HG03280 (cell line): ENCODE measurements at regions not wholly inside any gene's neighbourhood (a gene's known extent, or its start where the extent isn't known, plus 50 kb on each side); places are given as distances from the start of the nearest gene placed in this dataset.
"Not testable (repeated sequence)": the region's sequence is repeated elsewhere in the genome, so short reads cannot be mapped to it uniquely, and the experiment has no call there.

Experiments used
- ATAC-seq: cut with Tn5 transposase; IDR thresholded peaks from one replicate; pipeline ENCODE4 v1.9.1; 2021; ENCODE audit warnings: mild to moderate bottlenecking, moderate library complexity; ENCODE audit not compliant: unreplicated experiment

DNA sequence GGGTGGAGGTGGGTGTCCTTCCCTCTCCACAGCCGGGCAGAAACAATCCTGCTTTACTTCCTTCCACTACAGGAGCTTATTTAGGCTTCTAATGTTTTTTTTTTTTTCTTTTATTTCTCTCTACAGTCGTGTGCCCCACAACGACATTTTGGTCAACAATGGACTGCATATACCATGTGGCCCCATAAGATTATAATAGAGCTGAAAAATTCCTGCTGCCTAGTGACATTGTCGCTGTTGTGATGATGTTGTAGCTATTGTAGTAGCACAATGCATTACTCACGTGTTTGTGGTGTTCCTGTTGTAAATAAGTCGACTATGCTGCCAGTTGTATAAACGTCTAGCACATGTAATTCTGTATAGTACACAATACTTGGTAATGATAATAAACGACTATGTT lies 153.7 kb downstream of the IL20RB start:
- no peak for ATAC-seq

GRCh38 chr3:137116619-137117018 lies 158.8 kb downstream of the IL20RB start:
- no peak for ATAC-seq

GRCh38 chr3:137121704-137122314 lies 164.0 kb downstream of the IL20RB start:
- ATAC-seq, result peak; percentile 65

DNA sequence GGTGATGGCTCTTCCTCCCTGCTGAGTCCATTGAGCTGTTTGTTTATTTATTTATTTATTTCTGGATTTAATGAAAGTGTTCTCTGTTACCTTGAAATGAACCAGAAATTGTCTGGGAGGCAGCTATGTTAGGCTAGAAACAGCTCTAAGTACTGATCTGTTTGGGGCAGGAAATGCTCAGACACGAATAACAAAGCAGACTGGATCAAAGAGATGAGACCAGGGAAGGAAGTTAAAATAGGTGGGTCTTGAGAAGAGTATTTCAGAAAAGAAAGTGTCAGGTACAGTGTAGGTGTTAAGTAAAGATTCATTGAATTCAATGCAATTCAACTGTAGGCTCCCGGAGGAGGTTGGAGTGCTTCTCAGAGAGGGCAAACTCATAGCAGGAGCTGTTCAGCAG lies 173.3 kb downstream of the IL20RB start:
- no peak for ATAC-seq

DNA sequence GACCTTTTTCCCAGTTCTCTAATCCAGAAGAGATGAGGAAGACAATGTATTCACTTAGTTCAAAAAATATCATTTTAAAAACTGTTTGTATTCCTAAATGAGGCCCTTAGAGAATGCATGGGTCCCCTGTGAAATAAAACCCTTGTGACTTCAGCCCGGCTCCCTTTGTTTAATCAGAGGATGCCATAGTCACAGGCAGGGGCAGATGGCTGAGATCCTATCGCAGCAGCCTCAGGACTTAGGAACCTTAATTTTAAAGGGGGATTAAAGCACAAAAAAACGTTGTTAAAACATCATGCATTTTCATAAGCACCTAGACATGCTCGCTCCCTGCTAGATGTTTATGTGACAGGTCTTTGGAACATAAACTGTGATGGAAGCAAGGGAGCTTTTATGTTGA lies 176.6 kb downstream of the IL20RB start:
- ATAC-seq, result no peak

DNA sequence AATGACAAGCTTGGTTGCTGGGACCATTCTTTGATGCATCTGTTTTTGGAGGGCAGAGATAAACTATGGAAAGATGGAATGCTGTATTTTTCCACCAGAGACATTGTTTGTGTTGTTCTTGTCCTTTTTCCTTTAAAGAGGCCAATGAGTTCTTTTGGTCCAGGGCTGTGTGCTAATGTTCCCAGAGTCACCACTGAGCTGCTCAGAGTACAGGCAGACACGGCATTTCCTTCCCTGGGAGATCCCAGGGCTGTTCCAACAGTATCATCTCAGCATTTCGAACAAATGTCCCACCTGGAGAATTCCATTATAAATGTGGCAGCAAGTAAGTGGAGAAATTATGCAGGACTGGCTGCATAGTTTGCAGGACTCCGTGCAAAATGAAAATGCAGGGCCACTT lies 190.6 kb downstream of the IL20RB start:
- no peak for ATAC-seq

GRCh38 chr3:137148917-137149316 lies 191.1 kb downstream of the IL20RB start:
- ATAC-seq, result no peak

DNA sequence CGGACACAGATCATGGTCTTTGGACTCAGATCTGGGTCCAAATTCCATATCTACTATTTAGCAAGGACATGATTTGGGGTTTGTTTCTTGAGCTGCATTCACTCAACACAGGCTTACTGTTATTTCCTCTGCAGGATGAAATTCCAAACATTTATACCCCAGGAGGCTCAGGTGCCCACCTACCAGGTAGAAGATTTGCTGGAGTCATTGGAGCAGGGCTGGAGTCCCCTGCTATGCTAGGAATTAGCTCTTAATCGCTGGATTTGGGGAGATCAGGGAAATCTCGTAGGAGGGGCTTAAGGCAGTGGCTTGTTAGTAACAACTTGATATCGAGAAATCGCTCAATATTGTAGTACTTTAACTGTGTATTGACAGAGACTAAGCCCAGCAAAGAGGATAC lies 193.0 kb downstream of the IL20RB start:
- ATAC-seq, result no peak

DNA sequence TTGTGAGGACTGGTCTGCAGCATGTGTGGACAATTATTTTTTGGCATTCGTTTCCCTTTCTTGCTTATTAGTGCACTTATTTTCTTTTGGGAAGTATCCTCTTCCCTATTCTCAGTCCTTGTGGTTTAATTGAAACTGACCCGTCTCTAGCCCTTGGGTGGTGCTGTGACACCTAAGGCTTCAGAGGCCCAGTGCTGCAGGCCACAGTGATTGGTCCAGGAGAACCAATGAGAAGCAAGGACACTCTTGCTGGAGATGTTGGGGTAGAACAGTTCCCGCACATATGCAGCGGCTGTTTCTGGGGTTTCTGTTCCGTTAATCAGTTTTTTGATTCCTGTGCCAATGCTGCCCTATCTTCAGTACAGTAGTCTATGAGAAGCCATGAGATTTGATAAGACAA lies 195.3 kb downstream of the IL20RB start:
- not testable (repeated sequence) for ATAC-seq

DNA sequence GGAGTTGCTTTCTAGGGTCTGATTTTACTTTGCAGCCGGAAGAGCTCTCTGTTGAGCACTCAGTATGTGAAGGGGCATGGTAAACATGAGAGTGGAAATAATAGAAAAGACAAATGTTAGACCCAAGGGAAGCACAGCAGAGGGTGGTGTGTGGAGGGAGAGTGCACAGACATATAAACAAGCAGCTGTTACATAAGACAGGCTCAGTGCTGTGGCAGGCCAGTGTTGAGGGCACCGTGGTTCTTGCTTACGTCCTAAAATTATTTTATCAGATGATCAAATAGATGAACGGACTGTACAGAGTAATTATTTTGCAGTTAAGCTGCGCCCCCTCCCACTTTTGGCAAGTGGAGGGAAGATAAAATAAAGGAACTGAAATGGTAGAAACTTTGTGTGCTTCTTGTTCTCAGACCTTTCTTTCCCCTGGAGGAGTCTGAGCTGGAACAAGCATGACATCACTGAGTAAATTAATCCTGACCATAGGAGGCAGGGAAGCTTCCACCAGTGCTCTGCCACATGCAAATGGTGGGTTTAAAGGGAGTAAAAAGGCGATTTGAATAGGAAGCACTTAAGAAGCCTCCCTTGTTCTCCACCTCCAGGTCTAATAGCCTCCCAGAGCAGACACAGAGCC lies 205.6 kb downstream of the IL20RB start:
- no peak for ATAC-seq

DNA sequence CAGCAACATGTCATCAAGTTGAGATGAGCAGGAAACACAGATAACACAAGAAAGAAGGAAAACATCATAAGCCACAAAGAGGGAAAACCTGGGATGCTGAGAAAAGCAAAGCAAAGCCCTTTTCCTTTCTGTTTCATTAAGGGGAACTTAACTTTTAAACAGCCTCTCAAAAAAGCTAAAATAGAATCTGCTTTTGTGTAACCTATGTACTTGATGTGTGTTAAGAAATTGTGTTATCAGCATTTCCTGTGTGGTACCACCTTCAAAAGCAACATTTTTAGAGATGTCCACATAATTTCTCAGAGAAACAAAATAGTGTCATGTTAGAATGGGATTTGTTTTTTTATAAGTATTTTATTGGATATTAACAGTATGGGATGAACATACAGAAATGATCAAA lies 206.2 kb downstream of the IL20RB start:
- ATAC-seq, result no peak

DNA sequence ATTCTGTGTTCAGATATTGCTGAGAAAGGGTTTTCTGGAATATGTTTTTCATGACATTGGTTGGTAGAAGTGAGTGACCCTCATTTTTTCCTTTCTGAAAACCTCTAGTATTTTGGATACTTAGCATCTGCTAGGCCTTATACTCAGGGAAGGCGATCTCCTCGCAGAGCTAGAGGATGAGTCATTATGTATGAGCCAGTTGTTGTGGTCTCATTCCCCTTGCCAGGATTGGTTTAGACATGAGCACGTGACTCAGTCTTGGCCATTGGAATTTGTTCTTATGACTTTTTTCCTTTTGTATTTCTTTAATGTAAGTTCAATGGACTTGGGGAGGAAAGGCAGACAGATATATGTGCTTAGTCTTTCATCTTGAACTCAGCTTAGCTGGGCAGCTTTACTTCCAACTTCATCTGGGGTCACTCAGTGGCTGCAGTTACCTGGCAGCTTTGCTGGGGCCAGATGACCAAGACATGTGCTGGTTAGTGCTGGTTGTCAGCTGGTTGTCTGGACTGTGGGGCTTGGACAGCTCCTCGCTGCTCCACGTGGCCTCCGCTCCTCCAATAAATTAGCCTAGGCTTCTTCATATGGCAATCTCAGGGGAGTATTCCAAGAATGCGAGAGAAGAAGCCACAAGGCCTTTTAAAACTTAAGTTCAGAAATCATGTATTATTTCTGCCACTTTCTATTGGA lies 207.5 kb downstream of the IL20RB start:
- no peak for ATAC-seq

DNA sequence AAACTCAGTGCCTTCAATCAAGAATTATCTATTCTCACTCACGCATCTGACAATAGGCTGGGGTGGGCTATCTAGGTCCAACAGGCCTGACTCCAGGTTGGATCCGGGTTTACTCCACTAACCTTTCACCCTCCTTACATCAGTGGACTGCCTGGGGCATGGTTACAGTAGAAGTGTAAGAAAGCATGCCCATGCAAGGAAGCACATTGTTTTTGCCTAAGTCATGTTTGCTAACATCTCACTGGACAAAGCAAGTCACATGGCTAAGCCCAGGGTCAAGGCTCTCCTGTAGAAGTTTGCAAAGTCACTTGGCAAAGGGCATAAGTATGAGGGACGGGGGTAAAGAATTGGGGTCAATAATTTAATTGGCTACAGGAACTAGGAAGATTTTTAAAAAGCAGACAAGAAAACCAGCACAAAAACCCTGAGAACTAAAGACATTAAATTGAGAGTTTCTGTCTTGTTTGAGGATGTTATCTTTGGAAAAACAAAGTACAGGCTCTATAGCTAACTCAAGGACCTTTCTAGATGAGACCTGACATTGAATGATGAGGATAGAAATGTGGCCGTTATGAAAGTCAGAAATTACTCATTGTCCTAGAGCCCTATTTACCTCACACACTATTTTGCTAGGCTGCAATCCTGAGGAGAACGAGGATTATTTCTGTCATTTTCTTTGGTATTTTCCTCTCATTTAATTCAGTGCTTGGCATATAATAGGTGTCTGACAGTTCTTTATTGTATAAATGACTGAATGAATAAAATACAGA lies 214.2 kb downstream of the IL20RB start:
- no peak for ATAC-seq

DNA sequence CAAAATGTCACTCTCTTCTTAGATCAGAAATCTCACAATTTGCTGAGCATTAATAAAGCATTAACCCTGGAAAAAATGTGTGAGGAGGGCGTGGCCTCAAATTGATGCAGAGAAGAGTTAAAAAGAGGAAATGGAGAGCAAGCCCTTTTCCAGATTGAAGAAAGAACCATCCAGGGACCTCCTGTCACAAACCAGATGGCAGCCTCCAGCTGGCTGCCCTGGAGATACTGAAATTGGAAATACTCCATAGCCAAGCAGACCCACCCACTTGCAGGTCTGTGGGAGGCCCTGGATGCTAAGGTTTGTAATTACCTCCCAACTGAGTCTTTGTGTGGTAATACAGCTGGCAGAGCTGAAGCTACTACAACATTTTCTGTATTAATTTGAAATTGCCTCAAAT lies 214.9 kb downstream of the IL20RB start:
- ATAC-seq, result no peak

GRCh38 chr3:137174514-137174913 lies 216.7 kb downstream of the IL20RB start:
- ATAC-seq, result no peak

GRCh38 chr3:137180220-137180619 lies 222.4 kb downstream of the IL20RB start:
- ATAC-seq, result no peak

DNA sequence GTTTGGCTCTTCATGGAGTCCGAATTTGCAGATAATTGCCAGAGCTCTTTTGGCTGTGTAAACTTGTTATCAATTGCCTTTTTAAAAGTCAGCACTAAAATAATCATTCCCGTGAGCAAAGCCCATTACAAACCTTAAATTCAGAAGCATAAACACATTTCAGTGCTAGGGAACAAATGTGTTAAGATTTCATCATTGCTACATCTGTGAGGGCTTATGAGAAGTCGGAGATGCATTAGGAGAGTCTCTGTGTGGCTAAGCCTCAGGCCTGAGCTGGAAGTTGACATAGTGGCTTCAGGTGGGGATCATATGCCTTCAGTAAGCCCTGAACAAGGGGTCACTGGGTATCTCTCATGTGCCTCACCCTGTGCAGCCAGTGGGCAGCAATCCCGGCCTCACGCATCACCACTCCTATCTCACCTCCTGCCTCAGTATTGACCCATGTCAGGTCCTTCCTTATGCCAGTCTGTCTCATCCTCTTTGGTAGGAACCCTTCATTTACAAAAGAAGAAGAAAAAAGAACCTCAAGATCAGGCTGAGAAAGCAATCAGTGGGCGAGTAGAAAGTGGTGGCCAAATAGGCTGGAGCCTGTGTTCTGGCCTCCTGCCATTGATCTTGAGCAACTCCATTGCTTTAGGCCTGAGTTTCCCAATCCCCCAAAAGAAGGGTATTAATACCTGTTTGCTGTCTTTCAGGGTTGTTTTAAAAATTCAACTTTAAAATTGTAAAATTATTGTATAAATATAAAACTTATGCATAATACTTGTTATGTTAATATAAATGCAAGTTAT lies 233.5 kb downstream of the IL20RB start:
- ATAC-seq, result no peak

GRCh38 chr3:137191951-137192350 lies 234.2 kb downstream of the IL20RB start:
- ATAC-seq, result no peak

DNA sequence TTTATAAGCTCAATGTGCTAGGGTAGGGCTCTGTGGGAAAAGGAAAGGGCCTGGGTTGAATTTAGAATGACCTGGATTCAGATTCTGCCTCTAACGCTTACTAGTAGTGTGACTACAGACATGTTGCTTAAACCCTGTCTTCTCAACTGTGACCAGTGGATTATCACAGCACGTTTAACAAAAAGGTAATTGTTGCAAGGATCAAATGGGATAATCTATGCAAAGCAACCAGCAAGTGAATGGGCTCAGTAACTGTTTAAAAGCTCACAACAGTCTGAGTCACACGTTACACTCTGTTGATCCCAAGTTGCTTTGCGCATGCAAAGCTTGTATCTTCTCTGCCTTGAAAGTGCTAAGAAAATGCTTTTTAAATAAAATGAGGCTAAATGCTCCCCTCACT lies 236.5 kb downstream of the IL20RB start:
- ATAC-seq, result no peak

DNA sequence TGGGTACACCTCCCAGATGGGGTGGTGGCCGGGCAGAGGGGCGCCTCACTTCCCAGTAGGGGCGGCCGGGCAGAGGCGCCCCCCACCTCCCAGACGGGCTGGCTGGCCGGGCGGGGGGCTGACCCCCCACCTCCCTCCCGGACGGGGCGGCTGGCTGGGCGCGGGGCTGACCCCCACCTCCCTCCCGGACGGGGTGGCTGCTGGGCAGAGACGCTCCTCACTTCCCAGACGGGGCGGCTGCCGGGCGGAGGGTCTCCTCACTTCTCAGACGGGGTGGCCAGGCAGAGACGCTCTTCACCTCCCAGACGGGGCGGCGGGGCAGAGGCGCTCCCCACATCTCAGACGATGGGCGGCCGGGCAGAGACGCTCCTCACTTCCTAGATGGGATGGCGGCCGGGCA lies 240.6 kb downstream of the IL20RB start:
- ATAC-seq, result not testable (repeated sequence)

GRCh38 chr3:137199678-137200077 lies 241.9 kb downstream of the IL20RB start:
- no peak for ATAC-seq
